ENCODE measurements at regions not wholly inside any gene's neighbourhood (a gene's known extent, or its start where the extent isn't known, plus 50 kb on each side); places are given as distances from the start of the nearest gene placed in this dataset.
"Not testable (repeated sequence)": the region's sequence is repeated elsewhere in the genome, so short reads cannot be mapped to it uniquely, and the experiment has no call there.

GRCh38 chr5:104048231-104048630 is 485.6 kb upstream of the NUDT12 start:
- DNase-seq (ENCODE audit: extremely low read depth in 1 of 2, low read depth in 1 of 2), result no peak

- no peak for DNase-seq (ENCODE audit: extremely low read depth in 1 of 2, low read depth in 1 of 2)
Measured at GRCh38 chr5:104045987-104046386, 483.4 kb upstream of the NUDT12 start.

- not testable (repeated sequence) for DNase-seq (ENCODE audit: extremely low read depth in 1 of 2, low read depth in 1 of 2)
Measured at GRCh38 chr5:104039871-104040270, 477.3 kb upstream of the NUDT12 start.

GRCh38 chr5:104037136-104037535 is 474.5 kb upstream of the NUDT12 start:
- DNase-seq (ENCODE audit: extremely low read depth in 1 of 2, low read depth in 1 of 2), result not testable (repeated sequence)

GRCh38 chr5:104033186-104033585 is 470.6 kb upstream of the NUDT12 start:
- not testable (repeated sequence) for DNase-seq (ENCODE audit: extremely low read depth in 1 of 2, low read depth in 1 of 2)

GRCh38 chr5:104024538-104024937 is 461.9 kb upstream of the NUDT12 start:
- DNase-seq (ENCODE audit: extremely low read depth in 1 of 2, low read depth in 1 of 2), result no peak

- no peak for DNase-seq (ENCODE audit: extremely low read depth in 1 of 2, low read depth in 1 of 2)
Measured at GRCh38 chr5:104023739-104024138, 461.1 kb upstream of the NUDT12 start.

- no peak for DNase-seq (ENCODE audit: extremely low read depth in 1 of 2, low read depth in 1 of 2)
Measured at GRCh38 chr5:104019956-104020355, 457.4 kb upstream of the NUDT12 start.

- DNase-seq (ENCODE audit: extremely low read depth in 1 of 2, low read depth in 1 of 2), result no peak
Measured at GRCh38 chr5:104018299-104018698, 455.7 kb upstream of the NUDT12 start.

GRCh38 chr5:104016646-104017045 is 454.1 kb upstream of the NUDT12 start:
- DNase-seq (ENCODE audit: extremely low read depth in 1 of 2, low read depth in 1 of 2), result no peak

GRCh38 chr5:104015765-104016164 is 453.2 kb upstream of the NUDT12 start:
- no peak for DNase-seq (ENCODE audit: extremely low read depth in 1 of 2, low read depth in 1 of 2)

GRCh38 chr5:104002783-104003182 is 440.2 kb upstream of the NUDT12 start:
- not testable (repeated sequence) for DNase-seq (ENCODE audit: extremely low read depth in 1 of 2, low read depth in 1 of 2)

- no peak for DNase-seq (ENCODE audit: extremely low read depth in 1 of 2, low read depth in 1 of 2)
Measured at GRCh38 chr5:104001136-104001535, 438.5 kb upstream of the NUDT12 start.

GRCh38 chr5:103993031-103993430 is 430.4 kb upstream of the NUDT12 start:
- DNase-seq (ENCODE audit: extremely low read depth in 1 of 2, low read depth in 1 of 2), result no peak

GRCh38 chr5:103990064-103990463 is 427.5 kb upstream of the NUDT12 start:
- DNase-seq (ENCODE audit: extremely low read depth in 1 of 2, low read depth in 1 of 2), result no peak

GRCh38 chr5:103981592-103981991 is 419.0 kb upstream of the NUDT12 start:
- DNase-seq (ENCODE audit: extremely low read depth in 1 of 2, low read depth in 1 of 2), result no peak

GRCh38 chr5:103973669-103974068 is 411.1 kb upstream of the NUDT12 start:
- DNase-seq (ENCODE audit: extremely low read depth in 1 of 2, low read depth in 1 of 2), result no peak

GRCh38 chr5:103966295-103966694 is 403.7 kb upstream of the NUDT12 start:
- not testable (repeated sequence) for DNase-seq (ENCODE audit: extremely low read depth in 1 of 2, low read depth in 1 of 2)

- DNase-seq (ENCODE audit: extremely low read depth in 1 of 2, low read depth in 1 of 2), result no peak
Measured at GRCh38 chr5:103962023-103962422, 399.4 kb upstream of the NUDT12 start.

GRCh38 chr5:103953601-103954382 is 391.2 kb upstream of the NUDT12 start:
- no peak for DNase-seq (ENCODE audit: extremely low read depth in 1 of 2, low read depth in 1 of 2)

GRCh38 chr5:103951776-103952175 is 389.2 kb upstream of the NUDT12 start:
- DNase-seq (ENCODE audit: extremely low read depth in 1 of 2, low read depth in 1 of 2), result no peak

GRCh38 chr5:103943230-103943629 is 380.6 kb upstream of the NUDT12 start:
- DNase-seq (ENCODE audit: extremely low read depth in 1 of 2, low read depth in 1 of 2), result no peak
